ENCODE measurements at regions not wholly inside any gene's neighbourhood (a gene's known extent, or its start where the extent isn't known, plus 50 kb on each side); places are given as distances from the start of the nearest gene placed in this dataset.

DNA sequence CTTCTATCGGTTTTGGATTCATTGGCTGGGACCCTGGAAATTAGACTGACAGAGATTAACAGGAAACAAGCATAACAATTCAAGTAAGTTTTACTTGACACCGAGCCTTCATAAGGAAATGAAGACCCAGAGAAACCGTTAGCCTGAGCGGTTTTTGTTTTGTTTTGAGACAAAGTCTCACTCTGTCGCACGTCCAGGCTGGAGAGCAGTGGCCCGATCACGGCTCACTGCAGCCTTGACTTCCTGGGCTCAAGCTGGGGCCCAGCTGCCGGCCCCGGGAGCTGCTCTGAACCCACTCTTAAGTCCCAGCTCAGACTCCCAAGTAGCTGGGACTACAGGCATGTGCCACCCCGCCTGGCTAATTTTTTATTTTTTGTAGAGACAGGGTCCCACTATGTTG is 321.3 kb downstream of the SEC14L1 start:
- DNase-seq: no peak

DNA sequence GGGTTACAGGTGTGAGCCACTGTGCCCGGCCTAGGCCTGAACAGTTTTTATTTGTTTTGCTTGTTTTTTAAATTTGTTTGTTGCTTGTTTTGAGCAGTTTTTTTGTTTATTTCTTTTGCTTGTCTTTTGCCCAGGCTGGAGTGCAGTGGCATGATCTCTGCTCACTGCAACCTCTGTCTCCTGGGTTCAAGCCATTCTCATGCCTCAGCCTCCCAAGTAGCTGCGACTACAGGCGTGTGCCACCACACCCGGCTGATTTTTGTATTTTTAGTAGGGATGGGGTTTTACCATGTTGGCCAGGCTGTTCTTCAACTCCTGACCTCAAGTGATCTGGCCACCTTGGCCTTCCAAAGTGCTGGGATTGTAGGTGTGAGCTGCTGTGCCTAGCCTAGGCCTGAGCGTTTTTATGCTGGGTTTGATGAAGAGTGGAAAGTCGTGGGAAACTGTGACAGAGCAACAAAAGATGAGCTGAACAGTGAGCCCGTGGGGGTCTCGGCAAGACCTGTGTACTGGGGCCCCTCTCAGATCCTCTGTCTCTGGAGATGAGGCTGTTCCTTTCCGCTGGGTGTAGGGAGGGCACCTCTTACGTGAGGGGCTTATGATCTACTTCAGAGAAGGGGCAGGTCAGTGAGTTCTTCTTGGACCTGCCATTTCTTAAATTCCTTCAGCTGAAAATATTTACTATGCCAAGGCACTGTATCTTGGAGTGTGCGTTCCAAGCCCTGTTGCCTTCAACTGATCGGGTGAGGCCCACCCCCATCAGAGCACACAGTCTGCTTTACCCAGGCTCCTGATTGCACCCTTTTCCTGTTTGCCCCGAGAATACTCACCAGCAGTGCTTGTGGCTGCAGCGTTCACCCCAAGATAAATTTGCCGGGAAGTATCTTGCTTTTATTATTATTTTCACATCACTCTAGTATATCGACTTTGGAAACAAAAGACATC is 322.1 kb downstream of the SEC14L1 start:
- DNase-seq: no peak

DNA sequence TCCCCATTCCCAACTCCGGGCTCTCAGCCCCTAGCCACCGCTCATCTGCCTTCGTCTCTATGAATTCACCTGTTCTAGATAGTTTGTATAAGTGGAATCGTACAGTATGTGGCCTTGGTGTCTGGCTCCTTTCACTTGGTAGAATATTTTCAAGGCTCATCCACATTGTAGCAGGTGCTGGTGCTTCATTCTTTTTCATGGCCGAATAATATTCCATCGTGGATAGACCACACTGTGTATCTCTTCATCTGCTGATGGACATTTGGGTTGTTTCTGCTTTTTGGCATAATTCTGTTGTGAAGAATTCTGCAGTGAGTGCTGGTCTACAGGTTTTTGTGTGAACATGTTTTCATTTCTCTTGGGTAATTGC is 324.2 kb downstream of the SEC14L1 start:
- DNase-seq: no peak

GRCh38 chr17:77465358-77466041 is 324.7 kb downstream of the SEC14L1 start:
- peak; percentile 70 for DNase-seq

GRCh38 chr17:77466140-77466539 is 325.4 kb downstream of the SEC14L1 start:
- DNase-seq: no peak

DNA sequence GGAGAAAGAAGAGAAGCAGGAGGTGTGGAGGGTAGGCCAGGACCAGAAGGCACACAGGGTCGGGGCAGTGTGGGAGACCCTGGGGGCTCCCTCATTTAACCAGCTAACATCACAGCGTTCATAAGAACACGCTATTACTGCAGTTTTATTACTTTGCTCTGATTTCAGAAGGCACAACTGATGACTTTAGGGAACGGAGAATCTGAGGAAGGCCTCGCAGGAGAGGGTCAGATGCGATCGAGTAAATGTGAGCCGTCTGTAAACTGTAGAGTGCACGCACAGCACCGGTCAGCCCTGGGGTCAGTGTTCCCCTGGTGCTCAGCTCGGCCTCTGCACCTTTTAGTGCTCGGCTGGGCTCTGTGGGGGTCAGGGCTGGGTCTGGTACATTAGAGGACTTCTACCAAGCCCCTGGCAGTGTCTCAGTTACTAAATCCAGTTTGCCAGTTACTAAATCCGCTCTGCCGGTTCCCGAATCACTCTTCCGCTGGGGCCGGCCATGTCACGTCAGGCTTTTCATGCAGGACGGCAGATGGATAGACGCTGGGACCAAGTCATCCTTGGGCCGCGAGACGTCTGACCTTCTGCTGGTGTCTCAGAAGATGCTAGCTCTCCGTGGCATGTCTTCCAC is 325.9 kb downstream of the SEC14L1 start:
- no peak for DNase-seq

- no peak for DNase-seq
Observed at GRCh38 chr17:77467521-77467920, 326.8 kb downstream of the SEC14L1 start.

- no peak for DNase-seq
Observed at GRCh38 chr17:77468897-77469296, 328.1 kb downstream of the SEC14L1 start.

DNA sequence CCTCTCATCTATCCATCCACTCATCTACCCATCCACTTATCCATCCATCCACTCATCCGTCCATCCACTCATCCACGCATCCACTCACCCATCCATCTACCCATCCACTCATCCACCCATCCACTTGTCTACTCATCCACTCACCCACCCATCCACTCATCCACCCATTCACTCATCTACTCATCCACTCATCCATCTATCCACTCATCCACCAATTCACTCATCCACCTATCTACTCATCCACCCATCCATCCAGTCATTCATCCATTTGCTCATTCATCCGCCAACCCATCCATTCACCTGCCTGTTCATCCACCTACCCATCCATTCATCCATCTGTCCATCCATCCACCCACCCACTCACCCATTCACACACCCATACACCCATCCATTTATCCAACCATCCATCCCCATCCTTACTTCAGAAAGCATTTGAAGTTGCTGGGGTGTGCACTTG is 329.6 kb downstream of the SEC14L1 start:
- no peak for DNase-seq

DNA sequence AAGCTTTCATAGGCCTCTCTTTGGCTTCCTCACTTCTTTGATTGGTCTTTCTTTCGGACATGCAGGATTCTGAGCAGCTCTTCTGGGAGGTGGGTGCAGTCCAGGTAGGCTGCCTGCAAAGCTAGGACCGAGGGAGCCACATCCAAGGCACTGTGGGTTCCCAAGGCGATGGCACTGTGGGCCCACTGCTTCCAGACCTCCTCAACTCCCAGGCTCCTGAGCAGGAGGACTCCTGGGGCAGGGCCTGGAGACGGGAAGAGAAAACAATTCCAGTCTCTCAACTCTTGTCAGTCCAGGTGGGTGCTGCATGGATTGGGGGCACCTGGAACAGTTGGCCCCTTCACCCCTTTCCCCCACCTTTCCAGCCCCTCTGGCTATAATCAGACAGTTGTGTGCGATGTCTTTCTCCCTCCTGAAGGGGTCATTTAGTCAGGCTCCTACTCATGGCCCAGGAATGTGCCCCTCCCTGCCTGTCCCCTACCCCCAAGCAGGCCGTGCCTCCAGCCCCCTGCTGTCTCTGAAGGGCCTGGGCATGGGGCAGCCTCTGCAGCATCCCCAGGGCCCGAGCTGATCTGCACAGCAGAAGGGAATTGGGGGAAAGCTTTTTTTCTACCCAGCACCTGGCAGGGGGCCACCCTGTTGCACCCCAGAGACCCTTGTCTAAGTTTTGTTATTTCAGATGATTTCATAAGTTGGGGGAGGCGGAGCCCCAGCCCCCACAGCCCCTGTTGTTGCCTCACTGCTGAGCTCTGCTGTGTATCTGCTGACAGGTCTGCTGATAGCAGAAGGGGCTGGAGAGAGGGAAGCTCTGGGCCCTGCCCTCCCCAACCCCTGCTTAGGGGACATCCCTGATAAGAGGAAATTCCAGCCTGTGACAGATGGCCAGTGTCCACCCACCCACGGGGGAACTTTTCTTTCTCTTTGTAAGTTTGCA is 330.3 kb downstream of the SEC14L1 start:
- DNase-seq: peak; percentile 79

DNA sequence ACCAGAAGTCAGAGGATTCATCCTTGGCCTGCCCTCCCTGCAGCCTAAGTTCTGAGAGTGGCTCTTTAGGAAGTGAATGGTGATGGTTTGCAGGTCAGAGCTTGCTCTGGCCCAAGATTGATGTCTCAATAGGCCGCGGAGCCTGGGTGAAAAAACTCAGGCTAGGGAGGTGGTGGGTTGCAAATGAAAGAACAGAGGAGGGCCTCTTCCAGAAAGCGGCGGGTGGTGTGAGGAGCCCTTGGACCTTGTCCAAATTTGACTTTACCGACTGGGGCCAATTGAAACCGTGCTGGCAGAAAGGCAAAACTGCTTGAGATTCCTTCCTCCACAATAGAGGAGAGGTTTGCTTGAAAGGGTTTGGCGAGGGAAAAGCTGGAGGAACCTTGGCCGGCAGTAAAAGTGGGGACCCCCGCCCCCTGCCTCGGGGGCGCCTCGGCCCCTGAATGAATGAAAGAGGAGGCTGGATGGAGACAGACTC is 331.3 kb downstream of the SEC14L1 start:
- peak; percentile 95 for DNase-seq

DNA sequence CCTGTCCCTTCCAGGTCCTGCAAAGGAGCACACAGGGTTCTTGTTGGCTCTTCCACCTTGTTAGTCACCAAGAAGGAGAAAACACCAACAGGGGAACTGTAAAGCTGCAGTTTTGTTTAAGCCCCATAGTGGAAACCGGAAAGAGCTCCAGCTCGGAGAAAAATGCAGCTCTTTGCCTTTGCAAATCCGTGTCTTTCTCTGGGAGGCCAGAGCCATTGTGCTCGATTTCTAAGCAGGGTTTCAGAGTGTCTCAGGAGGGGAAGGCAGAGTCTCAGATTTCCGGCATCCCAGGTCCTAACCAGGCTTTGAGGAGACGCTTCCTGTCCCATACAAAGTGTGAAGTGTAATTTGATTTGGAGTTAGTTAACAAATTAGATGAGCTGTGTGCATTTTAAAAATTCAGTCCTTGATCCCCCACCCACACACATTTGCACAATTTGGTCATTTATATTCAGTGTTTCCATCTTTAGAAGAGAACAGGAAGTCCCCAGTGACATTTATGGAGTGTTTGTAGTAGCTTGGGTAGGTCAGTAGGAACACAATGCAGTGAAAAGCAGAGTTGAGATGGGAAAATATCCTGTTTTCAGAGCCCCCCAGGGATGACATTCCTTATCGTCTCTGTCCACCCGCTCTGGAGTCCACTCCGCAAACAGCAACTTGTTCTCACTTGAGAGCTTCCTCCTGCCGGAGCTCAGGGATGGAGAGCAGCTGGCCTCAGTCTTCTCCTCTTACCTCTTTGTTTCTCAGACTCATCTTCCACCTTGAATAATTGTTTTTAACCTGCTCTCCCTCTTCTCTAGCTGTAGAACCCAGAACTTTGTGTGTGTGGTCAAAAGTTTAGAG is 331.9 kb downstream of the SEC14L1 start:
- peak; percentile 58 for DNase-seq

GRCh38 chr17:77473615-77474226 is 333.0 kb downstream of the SEC14L1 start:
- DNase-seq: no peak

GRCh38 chr17:77474292-77474988 is 333.7 kb downstream of the SEC14L1 start:
- DNase-seq: peak; percentile 70

DNA sequence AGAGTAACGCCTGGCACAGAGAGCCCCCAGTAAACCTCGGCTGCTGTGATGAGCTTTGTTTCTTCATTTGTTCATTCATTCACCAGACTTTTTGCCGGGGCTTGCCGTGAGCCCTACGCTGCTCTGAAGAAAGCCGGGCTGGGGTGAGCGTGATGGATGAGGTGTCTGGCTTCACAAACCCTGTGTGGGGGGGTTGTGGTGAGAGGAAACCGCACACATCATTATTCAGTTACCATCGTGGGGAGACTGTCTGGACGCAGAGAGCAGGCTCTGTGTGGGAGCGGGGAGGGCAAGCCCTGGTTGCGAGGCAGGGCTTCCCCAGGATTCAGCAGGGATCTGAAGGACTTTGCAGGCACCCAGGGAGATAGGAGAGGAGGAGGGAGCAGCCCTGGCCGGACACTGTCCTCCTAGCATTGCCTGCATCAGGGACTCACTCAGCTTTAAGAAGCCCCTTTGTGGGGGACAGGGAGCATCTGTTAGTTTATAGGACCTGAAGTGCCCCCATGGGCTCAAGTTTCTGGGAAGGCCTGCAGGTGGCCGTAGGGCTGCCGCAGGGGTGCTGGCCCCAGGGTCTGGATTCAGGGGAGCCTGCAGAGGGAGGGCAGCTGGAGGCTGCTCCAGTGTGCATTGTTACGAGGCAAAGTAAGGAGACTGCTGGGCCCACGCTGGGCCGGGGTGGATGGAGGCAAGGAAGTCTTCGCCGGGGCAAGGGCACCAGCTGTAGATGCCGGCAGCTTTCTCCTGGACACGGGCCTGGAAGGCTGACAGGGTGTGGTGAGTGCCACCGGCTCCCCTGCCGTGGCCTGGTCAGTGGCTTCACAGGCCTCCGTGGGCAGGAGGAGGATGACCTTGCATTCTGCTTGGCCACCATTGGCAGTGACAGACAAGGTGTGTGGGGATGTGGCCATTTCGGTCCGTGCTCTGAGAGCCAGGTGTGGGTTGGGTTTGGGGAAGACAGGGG is 334.5 kb downstream of the SEC14L1 start:
- DNase-seq: peak; percentile 97

DNA sequence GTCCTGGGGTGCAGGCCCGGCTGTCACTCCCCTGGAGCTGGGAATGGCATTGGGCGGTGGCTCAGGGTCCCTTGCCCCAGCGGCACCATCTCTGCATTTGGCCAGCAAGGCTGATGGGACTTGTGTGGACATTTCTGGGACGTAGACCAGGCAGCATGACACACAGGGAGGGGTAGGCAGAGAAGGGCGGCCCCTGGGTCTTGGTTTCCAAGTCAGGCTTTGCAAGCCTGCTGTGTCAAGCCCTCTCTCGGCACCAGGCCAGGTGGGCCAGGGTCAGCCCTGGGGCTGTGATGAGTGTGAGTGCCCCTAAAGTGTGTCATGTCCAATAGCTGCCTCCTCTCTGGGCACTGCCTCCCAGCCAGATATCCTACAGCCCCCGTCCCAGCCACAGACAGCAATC is 335.2 kb downstream of the SEC14L1 start:
- DNase-seq: no peak

DNA sequence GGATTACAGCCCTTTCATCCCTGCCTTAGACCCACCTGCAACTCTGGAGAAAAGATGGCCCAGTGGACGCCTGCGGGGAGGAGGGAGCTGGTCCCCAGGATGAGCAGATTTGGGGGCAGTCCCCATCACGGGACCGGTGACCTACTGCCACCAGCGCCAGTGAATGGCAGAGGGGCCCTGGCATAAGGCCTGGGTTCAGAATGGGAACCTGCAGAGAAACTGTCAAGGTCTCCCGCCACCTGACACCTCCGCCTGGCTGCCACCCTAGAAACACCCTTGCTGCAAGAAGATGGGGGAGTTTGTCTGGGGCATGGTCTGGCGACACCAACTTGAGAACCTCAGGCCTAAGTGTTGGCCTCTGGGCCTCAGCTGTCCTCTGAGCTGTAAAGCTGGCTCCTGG is 335.7 kb downstream of the SEC14L1 start:
- no peak for DNase-seq

GRCh38 chr17:77476931-77477805 is 336.4 kb downstream of the SEC14L1 start:
- peak; percentile 97 for DNase-seq
